IMR-90 (cell line): ENCODE measurements at regions not wholly inside any gene's neighbourhood (a gene's known extent, or its start where the extent isn't known, plus 50 kb on each side); places are given as distances from the start of the nearest gene placed in this dataset.

Source experiments
- ATAC-seq: fragments of 200-7000 bp; cut with Tn5 transposase; 2 replicates; pipeline ENCODE4 v1.9.1; 2020; ENCODE audit warnings: low read depth, mild to moderate bottlenecking, moderate library complexity
- BruUV-seq: library from RNA; stranded (reverse); fragments of 400-500 nt; replicated peaks from 2 replicates; lab custom pipeline; 2021; lab: Mats Ljungman, UMichigan
- CTCF ChIA-PET: fragments of 300-600 bp; formaldehyde crosslinking; extraction: SDS; loops from one replicate; lab custom pipeline; 2021; ENCODE audit warnings: antibody characterized with exemption; lab: Yijun Ruan, JAX
- POLR2A ChIA-PET: fragments of 300-600 bp; sonication (Branson Sonifier 250); formaldehyde crosslinking; loops from one replicate; lab custom pipeline; 2022; ENCODE audit warnings: antibody characterized with exemption; ENCODE audit not compliant: unreplicated experiment; lab: Charles Lee
- DNase-seq: peaks from one replicate; pipeline ENCODE4 v3.0.0; 2013
- H2AFZ ChIP-seq: replicated peaks from 2 replicates; pipeline ENCODE3; 2013; ENCODE audit warnings: low read length, mild to moderate bottlenecking; ENCODE audit not compliant: poor library complexity
- H2AK5ac ChIP-seq: 2 replicates; pipeline ENCODE4 v1.6.1; 2013; ENCODE audit warnings: low read depth, low read length, inconsistent platforms
- H2AK9ac ChIP-seq: replicated peaks from 2 replicates; pipeline ENCODE3; 2013; ENCODE audit warnings: mild to moderate bottlenecking, low read depth, low read length, moderate library complexity; ENCODE audit not compliant: poor library complexity
- H2BK120ac ChIP-seq: 2 replicates; pipeline ENCODE4 v1.6.1; 2013; ENCODE audit warnings: low read depth, low read length, inconsistent platforms
- H2BK15ac ChIP-seq: 3 replicates; pipeline ENCODE4 v1.6.1; 2013; ENCODE audit warnings: low read depth, low read length, inconsistent platforms
- H2BK20ac ChIP-seq: 2 replicates; pipeline ENCODE4 v1.6.1; 2013; ENCODE audit warnings: low read depth, mild to moderate bottlenecking, inconsistent platforms, low read length, moderate library complexity
- H2BK5ac ChIP-seq: 2 replicates; pipeline ENCODE4 v1.6.1; 2013; ENCODE audit warnings: mild to moderate bottlenecking, low read depth, low read length, inconsistent platforms; ENCODE audit not compliant: poor library complexity, severe bottlenecking
- H3K14ac ChIP-seq: replicated peaks from 2 replicates; pipeline ENCODE4 v1.6.1; 2013; ENCODE audit warnings: low read depth, low read length, inconsistent platforms
- H3K18ac ChIP-seq: 2 replicates; pipeline ENCODE4 v1.6.1; 2013; ENCODE audit warnings: low read depth, low read length, control low read depth
- H3K23ac ChIP-seq: 2 replicates; pipeline ENCODE4 v1.6.1; 2013; ENCODE audit warnings: low read depth, low read length, inconsistent platforms
- H3K27ac ChIP-seq: 2 replicates; pipeline ENCODE4 v1.5.1; 2013; ENCODE audit warnings: mild to moderate bottlenecking, control low read depth, low read length; ENCODE audit not compliant: insufficient read depth
- H3K27me3 ChIP-seq: 2 replicates; pipeline ENCODE4 v1.6.1; 2013; ENCODE audit warnings: low read length; ENCODE audit not compliant: control insufficient read depth, insufficient read depth
- H3K36me3 ChIP-seq: 2 replicates; pipeline ENCODE4 v1.6.1; 2013; ENCODE audit warnings: low read length, mixed read lengths; ENCODE audit not compliant: control insufficient read depth, insufficient read depth
- H3K4ac ChIP-seq: 2 replicates; pipeline ENCODE4 v1.6.1; 2013; ENCODE audit warnings: low read depth, low read length, inconsistent platforms
- H3K4me1 ChIP-seq: 2 replicates; pipeline ENCODE4 v1.6.1; 2013; ENCODE audit warnings: low read length, mixed read lengths; ENCODE audit not compliant: control insufficient read depth, insufficient read depth
- H3K4me2 ChIP-seq: 2 replicates; pipeline ENCODE4 v1.6.1; 2013; ENCODE audit warnings: low read depth, mild to moderate bottlenecking, control low read depth, low read length, moderate library complexity
- H3K4me3 ChIP-seq: 2 replicates; pipeline ENCODE4 v1.5.1; 2013; ENCODE audit warnings: low read depth, mild to moderate bottlenecking, control low read depth, low read length, moderate library complexity; ENCODE audit not compliant: insufficient read depth
- H3K56ac ChIP-seq: 2 replicates; pipeline ENCODE4 v1.6.1; 2013; ENCODE audit warnings: low read length, inconsistent platforms; ENCODE audit not compliant: insufficient read depth; ENCODE audit errors: extremely low read depth
- H3K79me1 ChIP-seq, 2 experiments: 2 replicates each; pipeline ENCODE4 v1.6.1; 2013; ENCODE audit warnings: low read length in 2 of 2, inconsistent platforms in 1 of 2, low read depth in 1 of 2
- H3K9ac ChIP-seq: 2 replicates; pipeline ENCODE4 v1.6.1; 2013; ENCODE audit warnings: low read depth, low read length, control low read depth
- H3K9me1 ChIP-seq: 2 replicates; pipeline ENCODE4 v1.6.1; 2013; ENCODE audit warnings: low read length, inconsistent platforms; ENCODE audit not compliant: insufficient read depth
- H3K9me3 ChIP-seq: 2 replicates; pipeline ENCODE4 v1.6.1; 2013; ENCODE audit warnings: low read length; ENCODE audit not compliant: control insufficient read depth, insufficient read depth
- H4K20me1 ChIP-seq: 2 replicates; pipeline ENCODE4 v1.6.1; 2013; ENCODE audit warnings: low read length, inconsistent platforms; ENCODE audit not compliant: insufficient read depth
- H4K5ac ChIP-seq: 2 replicates; pipeline ENCODE4 v1.6.1; 2013; ENCODE audit warnings: mild to moderate bottlenecking, low read depth, low read length, control low read depth
- H4K8ac ChIP-seq, 2 experiments: 2 replicates each; pipeline ENCODE4 v1.6.1; 2013; ENCODE audit warnings: low read depth in 2 of 2, low read length in 2 of 2, control low read depth in 1 of 2, inconsistent platforms in 1 of 2
- H4K91ac ChIP-seq: 2 replicates; pipeline ENCODE4 v1.6.1; 2013; ENCODE audit warnings: low read depth, low read length, inconsistent platforms; ENCODE audit not compliant: insufficient read depth
- BHLHE40 ChIP-seq: fragments of 150-350 bp; IDR thresholded peaks from 2 replicates; pipeline ENCODE4 v1.6.1; 2016; ENCODE audit warnings: mild to moderate bottlenecking, low read depth, low read length
- CEBPB ChIP-seq: IDR thresholded peaks from 2 replicates; pipeline ENCODE4 v1.6.1; 2012; ENCODE audit warnings: low read depth, low read length, improper control_type of control experiment
- CHD1 ChIP-seq: IDR thresholded peaks from 2 replicates; pipeline ENCODE4 v1.6.1; 2012; ENCODE audit warnings: low read depth, low read length, improper control_type of control experiment
- CTCF ChIP-seq: conservative IDR thresholded peaks from 2 replicates; pipeline ENCODE4 v1.5.1; 2012; ENCODE audit warnings: mild to moderate bottlenecking, low read depth, low read length, improper control_type of control experiment
- ELK1 ChIP-seq: fragments of 150-350 bp; IDR thresholded peaks from 2 replicates; pipeline ENCODE4 v1.6.1; 2016; ENCODE audit warnings: low read depth, mild to moderate bottlenecking, low read length, moderate library complexity, borderline replicate concordance
- FOS ChIP-seq: fragments of 150-350 bp; IDR thresholded peaks from 2 replicates; pipeline ENCODE4 v1.6.1; 2016; ENCODE audit warnings: low read depth, low read length
- MAFK ChIP-seq: IDR thresholded peaks from 2 replicates; pipeline ENCODE4 v1.6.1; 2012; ENCODE audit warnings: low read depth, low read length, improper control_type of control experiment
- MAZ ChIP-seq: IDR thresholded peaks from 2 replicates; pipeline ENCODE4 v1.6.1; 2012; ENCODE audit warnings: low read depth, mild to moderate bottlenecking, low read length, improper control_type of control experiment, moderate library complexity, borderline replicate concordance
- MXI1 ChIP-seq: IDR thresholded peaks from 2 replicates; pipeline ENCODE4 v1.6.1; 2012; ENCODE audit warnings: low read depth, mild to moderate bottlenecking, low read length, moderate library complexity, borderline replicate concordance
- NFE2L2 ChIP-seq: fragments of 150-350 bp; IDR thresholded peaks from 2 replicates; pipeline ENCODE4 v1.6.1; 2016; ENCODE audit warnings: low read depth, mild to moderate bottlenecking, low read length
- POLR2A ChIP-seq: IDR thresholded peaks from 2 replicates; pipeline ENCODE4 v1.6.1; 2012; ENCODE audit warnings: mild to moderate bottlenecking, low read depth, low read length
- RAD21 ChIP-seq: IDR thresholded peaks from 2 replicates; pipeline ENCODE4 v1.6.1; 2012; ENCODE audit warnings: low read length, improper control_type of control experiment
- RCOR1 ChIP-seq: IDR thresholded peaks from 2 replicates; pipeline ENCODE4 v1.6.1; 2012; ENCODE audit warnings: mild to moderate bottlenecking, low read length, improper control_type of control experiment; ENCODE audit not compliant: insufficient replicate concordance
- RFX5 ChIP-seq: IDR thresholded peaks from 2 replicates; pipeline ENCODE4 v1.8.0; 2012; ENCODE audit warnings: low read depth, mild to moderate bottlenecking, low read length, moderate library complexity
- SMC3 ChIP-seq: fragments of 150-350 bp; IDR thresholded peaks from 2 replicates; pipeline ENCODE4 v1.6.1; 2016; ENCODE audit warnings: low read depth, mild to moderate bottlenecking, antibody characterized with exemption, low read length, moderate library complexity
- USF2 ChIP-seq: fragments of 150-350 bp; IDR thresholded peaks from 2 replicates; pipeline ENCODE4 v1.6.1; 2017; ENCODE audit warnings: mild to moderate bottlenecking, antibody characterized with exemption, low read length, low read depth
- WGBS, 2 experiments: methylation state at CpG; one replicate each; pipeline versions ENCODE4 v1.1.5 to v1.1.7; 2013; ENCODE audit warnings: missing lambda C conversion rate in 2 of 2; ENCODE audit not compliant: insufficient read length in 1 of 2; ENCODE audit errors: extremely low coverage in 2 of 2; 5-methylcytosine and 5-hydroxymethylcytosine counted together
- dilution Hi-C: fragments of 300-500 bp; cut with HindIII; formaldehyde crosslinking; loops from one replicate; pipeline ENCODE4 v1.14.3; 2018; ENCODE audit warnings: low sequenced_read_pairs; ENCODE audit not compliant: unreplicated experiment
- in situ Hi-C: fragments of 300-500 bp; cut with MboI; formaldehyde crosslinking; loops from 3 replicates; pipeline ENCODE4 v1.14.3; 2019; ENCODE audit warnings: low sequenced_read_pairs, inconsistent platforms, mixed read lengths
- intact Hi-C: fragments of 100-400 bp; cut with micrococcal nuclease; formaldehyde crosslinking; loops from 2 replicates; pipeline ENCODE4 v1.10.0; 2022

GRCh38 chr2:192333642-192334041, 138.9 kb upstream of the TMEFF2 start:
- no peak overlapping the region for H2BK120ac ChIP-seq
- no peaks in the 10 kb centered on the region for H3K27me3 ChIP-seq
- no peak overlapping the region for H2BK5ac ChIP-seq
- CTCF ChIA-PET = no interaction called here
- no peaks in the 10 kb centered on the region for H3K9me1 ChIP-seq
- H3K4me1 ChIP-seq = no peaks in the 10 kb centered on the region
- H3K18ac ChIP-seq = no peak overlapping the region
- no peak overlapping the region for H2AK9ac ChIP-seq
- no peak overlapping the region for H3K4ac ChIP-seq
- TF ChIP-seq BHLHE40 (no peak), CEBPB (no peak), MAFK (no peak), SMC3 (no peak), RFX5 (no peak), NFE2L2 (no peak), FOS (no peak), CTCF (no peak), CHD1 (no peak), ELK1 (no peak), USF2 (no peak), MAZ (no peak), RAD21 (no peak), POLR2A (no peak), MXI1 (no peak), RCOR1 (no peak)
- dilution Hi-C loops = no loop called here
- DNase-seq = no peak
- no peak overlapping the region for H4K5ac ChIP-seq
- no peaks in the 10 kb centered on the region for H3K79me1 ChIP-seq
- ATAC-seq = no peak
- no CpG with 5 or more reads among the region's 6 CpGs for WGBS, 2 experiments
- H3K56ac ChIP-seq = no peak overlapping the region
- H3K27ac ChIP-seq = no peak overlapping the region
- H3K14ac ChIP-seq = no peak overlapping the region
- no peak overlapping the region for H2BK15ac ChIP-seq
- no peak overlapping the region for H3K4me3 ChIP-seq
- POLR2A ChIA-PET = no interaction called here
- no peak overlapping the region for H2AK5ac ChIP-seq
- intact Hi-C loops = no loop called here
- H3K9ac ChIP-seq = no peak overlapping the region
- no TSS peak for BruUV-seq
- H4K91ac ChIP-seq = no peak overlapping the region
- H3K9me3 ChIP-seq = no peaks in the 10 kb centered on the region
- H2AFZ ChIP-seq = no peak overlapping the region
- H3K4me2 ChIP-seq = no peak overlapping the region
- H3K36me3 ChIP-seq = no peaks in the 10 kb centered on the region
- H4K20me1 ChIP-seq = no peaks in the 10 kb centered on the region
- no peak overlapping the region for H2BK20ac ChIP-seq
- no peak overlapping the region for H4K8ac ChIP-seq
- no peak overlapping the region for H3K23ac ChIP-seq
- in situ Hi-C loops = no loop called here
